Fibroblast of lung (primary cell): ENCODE measurements at regions not wholly inside any gene's neighbourhood (a gene's known extent, or its start where the extent isn't known, plus 50 kb on each side); places are given as distances from the start of the nearest gene placed in this dataset.

Experiments
- EZH2 ChIP-seq: IDR thresholded peaks from 2 replicates; pipeline ENCODE4 v1.5.1; 2012; ENCODE audit warnings: low read length, control low read depth, mild to moderate bottlenecking; ENCODE audit errors: missing control alignments
- TF ChIP-seq, protein P1 (sequence below), 2 donors: IDR thresholded peaks in 1 of 2; conservative IDR thresholded peaks in 1 of 2; 1 replicate in 1 of 2; 2 replicates in 1 of 2; pipeline ENCODE4 v1.5.1; 2011 to 2012; ENCODE audit warnings: low read length in 2 of 2, control low read depth in 1 of 2, inconsistent platforms in 1 of 2, low read depth in 1 of 2, mild to moderate bottlenecking in 1 of 2

DNA sequence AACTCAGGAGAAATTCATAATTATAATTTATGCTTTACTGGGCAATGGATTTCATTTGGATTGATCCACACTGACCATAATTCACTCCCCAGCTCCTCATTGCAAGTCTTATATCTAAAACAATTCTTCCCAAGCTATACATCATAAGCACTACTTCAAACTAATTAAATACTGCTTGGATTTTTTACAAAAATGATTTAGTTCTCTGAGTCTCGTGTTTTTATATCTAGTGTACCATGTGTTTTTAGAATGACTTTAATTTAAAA, 443.8 kb downstream of the GPAM start:
- TF ChIP-seq, protein P1, sequence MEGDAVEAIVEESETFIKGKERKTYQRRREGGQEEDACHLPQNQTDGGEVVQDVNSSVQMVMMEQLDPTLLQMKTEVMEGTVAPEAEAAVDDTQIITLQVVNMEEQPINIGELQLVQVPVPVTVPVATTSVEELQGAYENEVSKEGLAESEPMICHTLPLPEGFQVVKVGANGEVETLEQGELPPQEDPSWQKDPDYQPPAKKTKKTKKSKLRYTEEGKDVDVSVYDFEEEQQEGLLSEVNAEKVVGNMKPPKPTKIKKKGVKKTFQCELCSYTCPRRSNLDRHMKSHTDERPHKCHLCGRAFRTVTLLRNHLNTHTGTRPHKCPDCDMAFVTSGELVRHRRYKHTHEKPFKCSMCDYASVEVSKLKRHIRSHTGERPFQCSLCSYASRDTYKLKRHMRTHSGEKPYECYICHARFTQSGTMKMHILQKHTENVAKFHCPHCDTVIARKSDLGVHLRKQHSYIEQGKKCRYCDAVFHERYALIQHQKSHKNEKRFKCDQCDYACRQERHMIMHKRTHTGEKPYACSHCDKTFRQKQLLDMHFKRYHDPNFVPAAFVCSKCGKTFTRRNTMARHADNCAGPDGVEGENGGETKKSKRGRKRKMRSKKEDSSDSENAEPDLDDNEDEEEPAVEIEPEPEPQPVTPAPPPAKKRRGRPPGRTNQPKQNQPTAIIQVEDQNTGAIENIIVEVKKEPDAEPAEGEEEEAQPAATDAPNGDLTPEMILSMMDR (conservative IDR thresholded peaks at IDR 0.05 in 1 of 2, IDR thresholded peaks at IDR 0.05 in 1 of 2; ENCODE audit: low read depth in 1 of 2, low read length in 2 of 2) = no peak
- no peak for TF ChIP-seq EZH2
